Caco-2 (cell line): ENCODE measurements at regions not wholly inside any gene's neighbourhood (a gene's known extent, or its start where the extent isn't known, plus 50 kb on each side); places are given as distances from the start of the nearest gene placed in this dataset.

Experiments used
- BruUV-seq: library from RNA; stranded (reverse); fragments of 400-500 nt; replicated peaks from 2 replicates; lab custom pipeline; 2021; lab: Mats Ljungman, UMichigan
- CTCF ChIA-PET: fragments of 300-600 bp; sonication (Branson Sonifier 250); formaldehyde crosslinking; loops from one replicate; lab custom pipeline; 2022; ENCODE audit warnings: antibody characterized with exemption; lab: Charles Lee
- POLR2A ChIA-PET: fragments of 300-600 bp; sonication (Branson Sonifier 250); formaldehyde crosslinking; loops from one replicate; lab custom pipeline; 2022; ENCODE audit warnings: antibody characterized with exemption; lab: Charles Lee
- DNase-seq, 2 experiments: peaks; one replicate each; pipeline versions ENCODE4 v3.0.0 to v3.0.0-alpha.2; 2020 to 2022
- H3K27me3 ChIP-seq: replicated peaks from 2 replicates; pipeline ENCODE4 v1.6.0; 2011; ENCODE audit warnings: low read length; ENCODE audit not compliant: control insufficient read depth, insufficient read depth
- H3K36me3 ChIP-seq: 2 replicates; pipeline ENCODE4 v1.5.1; 2011; ENCODE audit warnings: low read length; ENCODE audit not compliant: control insufficient read depth, insufficient read depth
- H3K4me1 ChIP-seq: fragments of 250-450 bp; sonication (Bioruptor Pico); 2 replicates; pipeline ENCODE4 v1.5.1; 2020; ENCODE audit warnings: mild to moderate bottlenecking
- H3K4me3 ChIP-seq: 2 replicates; pipeline ENCODE4 v1.5.1; 2011; ENCODE audit warnings: low read depth, mild to moderate bottlenecking, control low read depth, low read length
- H3K9me3 ChIP-seq: fragments of 250-450 bp; sonication (Bioruptor Pico); 2 replicates; pipeline ENCODE4 v1.5.1; 2020; ENCODE audit warnings: mild to moderate bottlenecking, moderate library complexity
- H3K27ac Mint-ChIP-seq: one replicate; pipeline ENCODE4 v1.8.0; 2022; ENCODE audit warnings: mixed read lengths; ENCODE audit not compliant: unreplicated experiment
- H3K27me3 Mint-ChIP-seq: one replicate; pipeline ENCODE4 v1.8.0; 2022; ENCODE audit warnings: mixed read lengths; ENCODE audit not compliant: insufficient read depth, unreplicated experiment
- H3K36me3 Mint-ChIP-seq: one replicate; pipeline ENCODE4 v1.8.0; 2022; ENCODE audit warnings: mild to moderate bottlenecking, mixed read lengths; ENCODE audit not compliant: insufficient read depth, unreplicated experiment
- H3K4me1 Mint-ChIP-seq: one replicate; pipeline ENCODE4 v1.8.0; 2022; ENCODE audit warnings: low read depth, mixed read lengths; ENCODE audit not compliant: unreplicated experiment
- H3K4me3 Mint-ChIP-seq: one replicate; pipeline ENCODE4 v1.8.0; 2022; ENCODE audit warnings: mild to moderate bottlenecking, moderate library complexity, mixed read lengths; ENCODE audit not compliant: unreplicated experiment
- H3K9me3 Mint-ChIP-seq: one replicate; pipeline ENCODE4 v1.8.0; 2022; ENCODE audit warnings: mixed read lengths; ENCODE audit not compliant: unreplicated experiment
- CTCF ChIP-seq, 2 experiments: fragments of 200-600 bp in 1 of 2; IDR thresholded peaks; 1 replicate in 1 of 2; 2 replicates in 1 of 2; pipeline versions ENCODE4 v1.5.1 to v1.8.0; 2011 to 2022; ENCODE audit warnings: antibody characterized with exemption in 1 of 2, control low read depth in 1 of 2, inconsistent platforms in 1 of 2, low read depth in 1 of 2, low read length in 1 of 2, mild to moderate bottlenecking in 1 of 2, moderate library complexity in 1 of 2; ENCODE audit not compliant: insufficient read depth in 1 of 2, severe bottlenecking in 1 of 2, unreplicated experiment in 1 of 2
- intact Hi-C: fragments of 100-400 bp; cut with micrococcal nuclease; formaldehyde crosslinking; loops from one replicate; pipeline ENCODE4 v1.10.0; 2022; ENCODE audit not compliant: unreplicated experiment

- BruUV-seq: no TSS peak
- ChIA-PET CTCF (no interaction called here), POLR2A (no interaction called here)
- no peaks in the 10 kb centered on the region for H3K36me3 ChIP-seq
- Mint-ChIP-seq H3K36me3 (no peaks in the 10 kb centered on the region), H3K9me3 (no peaks in the 10 kb centered on the region), H3K4me3 (no peak overlapping the region), H3K27me3 (no peaks in the 10 kb centered on the region), H3K27ac (no peak overlapping the region), H3K4me1 (no peaks in the 10 kb centered on the region)
- no peak for TF ChIP-seq CTCF (IDR thresholded peaks at IDR 0.05; ENCODE audit: insufficient read depth in 1 of 2, low read depth in 1 of 2, low read length in 1 of 2, severe bottlenecking in 1 of 2, unreplicated experiment in 1 of 2)
- H3K4me3 ChIP-seq: no peak overlapping the region
- H3K4me1 ChIP-seq: no peaks in the 10 kb centered on the region
- no peaks in the 10 kb centered on the region for H3K27me3 ChIP-seq
- H3K9me3 ChIP-seq: no peaks in the 10 kb centered on the region
- intact Hi-C loops: no loop called here
- DNase-seq: no peak
Observed at GRCh38 chr3:191120447-191121298, 78.4 kb upstream of the OSTN start.

- Mint-ChIP-seq H3K36me3 (no peaks in the 10 kb centered on the region), H3K9me3 (no peaks in the 10 kb centered on the region), H3K4me3 (no peak overlapping the region), H3K27ac (no peak overlapping the region), H3K27me3 (no peaks in the 10 kb centered on the region), H3K4me1 (no peaks in the 10 kb centered on the region)
- ChIA-PET POLR2A (no interaction called here), CTCF (no interaction called here)
- BruUV-seq: no TSS peak
- Histone ChIP-seq H3K4me3 (no peak overlapping the region), H3K36me3 (no peaks in the 10 kb centered on the region), H3K27me3 (no peaks in the 10 kb centered on the region), H3K4me1 (no peaks in the 10 kb centered on the region), H3K9me3 (no peaks in the 10 kb centered on the region)
- no peak for TF ChIP-seq CTCF (IDR thresholded peaks at IDR 0.05; ENCODE audit: insufficient read depth in 1 of 2, low read depth in 1 of 2, low read length in 1 of 2, severe bottlenecking in 1 of 2, unreplicated experiment in 1 of 2)
- intact Hi-C loops: no loop called here
- DNase-seq: no peak
Observed at GRCh38 chr3:191119415-191120295, 79.4 kb upstream of the OSTN start.

GRCh38 chr3:191111722-191112121 is 87.3 kb upstream of the OSTN start:
- H3K27ac Mint-ChIP-seq: no peak overlapping the region
- H3K9me3 Mint-ChIP-seq: no peaks in the 10 kb centered on the region
- POLR2A ChIA-PET: no interaction called here
- no peaks in the 10 kb centered on the region for H3K27me3 ChIP-seq
- H3K4me1 ChIP-seq: no peaks in the 10 kb centered on the region
- no peak overlapping the region for H3K4me3 ChIP-seq
- no peaks in the 10 kb centered on the region for H3K4me1 Mint-ChIP-seq
- no peak overlapping the region for H3K4me3 Mint-ChIP-seq
- CTCF ChIA-PET: no interaction called here
- H3K36me3 ChIP-seq: no peaks in the 10 kb centered on the region
- no TSS peak for BruUV-seq
- intact Hi-C loops: no loop called here
- TF ChIP-seq CTCF (IDR thresholded peaks at IDR 0.05; ENCODE audit: insufficient read depth in 1 of 2, low read depth in 1 of 2, low read length in 1 of 2, severe bottlenecking in 1 of 2, unreplicated experiment in 1 of 2): no peak
- no peak for DNase-seq
- H3K27me3 Mint-ChIP-seq: peaks cover 7% of the 10 kb centered on the region
- no peaks in the 10 kb centered on the region for H3K36me3 Mint-ChIP-seq
- H3K9me3 ChIP-seq: no peaks in the 10 kb centered on the region
